ENCODE measurements at regions not wholly inside any gene's neighbourhood (a gene's known extent, or its start where the extent isn't known, plus 50 kb on each side); places are given as distances from the start of the nearest gene placed in this dataset.
"Not testable (repeated sequence)": the region's sequence is repeated elsewhere in the genome, so short reads cannot be mapped to it uniquely, and the experiment has no call there.

GRCh38 chr5:84961193-84961592, 576.5 kb upstream of the EDIL3 start:
- no peak for DNase-seq (ENCODE audit: low read depth)

- no peak for DNase-seq (ENCODE audit: low read depth)
Measured at GRCh38 chr5:84961903-84962302, 577.2 kb upstream of the EDIL3 start.

- no peak for DNase-seq (ENCODE audit: low read depth)
Measured at GRCh38 chr5:84983093-84983492, 598.4 kb upstream of the EDIL3 start.

- no peak for DNase-seq (ENCODE audit: low read depth)
Measured at GRCh38 chr5:84985148-84985547, 600.5 kb upstream of the EDIL3 start.

- no peak for DNase-seq (ENCODE audit: low read depth)
Measured at GRCh38 chr5:84986688-84987087, 602.0 kb upstream of the EDIL3 start.

GRCh38 chr5:85000671-85001070, 616.0 kb upstream of the EDIL3 start:
- peak; percentile 35 for DNase-seq (ENCODE audit: low read depth)

- DNase-seq (ENCODE audit: low read depth), result not testable (repeated sequence)
Measured at GRCh38 chr5:85002026-85002425, 617.3 kb upstream of the EDIL3 start.

- no peak for DNase-seq (ENCODE audit: low read depth)
Measured at GRCh38 chr5:85010014-85010562, 625.4 kb upstream of the EDIL3 start.

GRCh38 chr5:85017261-85017660, 632.6 kb upstream of the EDIL3 start:
- DNase-seq (ENCODE audit: low read depth), result no peak

- no peak for DNase-seq (ENCODE audit: low read depth)
Measured at GRCh38 chr5:85030316-85031084, 645.8 kb upstream of the EDIL3 start.

- DNase-seq (ENCODE audit: low read depth), result peak; percentile 34
Measured at GRCh38 chr5:85049020-85049419, 664.3 kb upstream of the EDIL3 start.

GRCh38 chr5:85052826-85053225, 668.1 kb upstream of the EDIL3 start:
- no peak for DNase-seq (ENCODE audit: low read depth)

GRCh38 chr5:85069659-85070640, 685.3 kb upstream of the EDIL3 start:
- no peak for DNase-seq (ENCODE audit: low read depth)

GRCh38 chr5:85077581-85077980, 692.9 kb upstream of the EDIL3 start:
- DNase-seq (ENCODE audit: low read depth), result no peak

- DNase-seq (ENCODE audit: low read depth), result no peak
Measured at GRCh38 chr5:85096421-85096820, 711.7 kb upstream of the EDIL3 start.

- no peak for DNase-seq (ENCODE audit: low read depth)
Measured at GRCh38 chr5:85108471-85108870, 723.8 kb upstream of the EDIL3 start.

- DNase-seq (ENCODE audit: low read depth), result no peak
Measured at GRCh38 chr5:85109616-85110015, 724.9 kb upstream of the EDIL3 start.

GRCh38 chr5:85132269-85132668, 747.6 kb upstream of the EDIL3 start:
- peak; percentile 6 for DNase-seq (ENCODE audit: low read depth)

GRCh38 chr5:85140471-85140870, 755.8 kb upstream of the EDIL3 start:
- DNase-seq (ENCODE audit: low read depth), result no peak

GRCh38 chr5:85143138-85143537, 758.5 kb upstream of the EDIL3 start:
- no peak for DNase-seq (ENCODE audit: low read depth)

- no peak for DNase-seq (ENCODE audit: low read depth)
Measured at GRCh38 chr5:85148701-85149100, 764.0 kb upstream of the EDIL3 start.

GRCh38 chr5:85159395-85159794, 774.7 kb upstream of the EDIL3 start:
- no peak for DNase-seq (ENCODE audit: low read depth)

- no peak for DNase-seq (ENCODE audit: low read depth)
Measured at GRCh38 chr5:85168474-85168873, 783.8 kb upstream of the EDIL3 start.

Measured in non-pigmented ciliary epithelial cell (primary cell).